ENCODE measurements at regions not wholly inside any gene's neighbourhood (a gene's known extent, or its start where the extent isn't known, plus 50 kb on each side); places are given as distances from the start of the nearest gene placed in this dataset.

GRCh38 chr9:19600538-19600937, 188.3 kb downstream of the SLC24A2 start:
- FAIRE-seq, result no peak
- DNase-seq (ENCODE audit: low spot score in 2 of 2), result no peak

DNA sequence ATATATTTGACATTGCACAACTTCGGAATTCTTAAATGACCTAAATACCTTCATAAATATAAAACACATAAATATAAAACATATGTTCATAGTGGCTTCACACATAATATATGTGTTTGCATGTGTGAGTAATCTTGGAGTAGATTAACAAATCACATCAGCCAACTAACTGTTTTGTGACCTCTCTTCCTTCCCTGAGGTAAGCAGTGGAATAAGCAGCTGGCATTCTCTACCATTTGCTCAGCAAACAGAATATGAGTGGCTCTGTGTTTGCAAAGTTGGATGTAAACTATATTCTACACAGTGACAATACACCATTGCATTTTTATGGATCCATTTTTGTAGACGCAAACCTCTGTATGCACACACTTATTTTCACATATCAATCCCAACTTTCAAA, 189.9 kb downstream of the ACER2 start:
- no peak for DNase-seq (ENCODE audit: low spot score in 2 of 2)
- FAIRE-seq, result peak; percentile 66

- DNase-seq (ENCODE audit: low spot score in 2 of 2) (no peak), FAIRE-seq (no peak)
Measured at GRCh38 chr9:19597176-19597575, 188.4 kb downstream of the ACER2 start.

- DNase-seq (ENCODE audit: low spot score in 2 of 2), result no peak
- no peak for FAIRE-seq
Measured at GRCh38 chr9:19595003-19595402, 186.2 kb downstream of the ACER2 start.

DNA sequence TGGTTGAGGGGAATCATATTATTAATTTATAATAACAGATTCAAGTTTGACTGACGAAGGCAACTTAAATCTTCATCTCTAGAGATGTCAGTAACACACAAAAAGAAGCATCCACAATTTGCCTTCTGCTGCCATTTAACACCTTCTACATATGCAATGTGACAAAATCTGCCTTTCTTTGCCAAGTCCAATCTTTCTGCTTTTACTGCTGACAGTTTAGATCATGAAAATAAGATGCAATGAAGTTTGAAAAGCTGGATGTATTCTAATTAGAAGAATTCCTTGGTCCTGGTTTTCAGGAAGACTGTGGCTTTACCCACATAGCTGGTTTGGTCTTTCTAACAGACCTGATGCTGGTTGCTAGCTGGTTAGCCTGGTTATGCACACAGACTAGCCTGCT, 178.9 kb downstream of the ACER2 start:
- FAIRE-seq, result no peak
- DNase-seq (ENCODE audit: low spot score in 2 of 2), result no peak

GRCh38 chr9:19583890-19584289, 175.1 kb downstream of the ACER2 start:
- no peak for DNase-seq (ENCODE audit: low spot score in 2 of 2)
- no peak for FAIRE-seq

- DNase-seq (ENCODE audit: low spot score in 2 of 2) (no peak), FAIRE-seq (no peak)
Measured at GRCh38 chr9:19577411-19577810, 168.6 kb downstream of the ACER2 start.

GRCh38 chr9:19568946-19569345, 160.1 kb downstream of the ACER2 start:
- FAIRE-seq (no peak), DNase-seq (ENCODE audit: low spot score in 2 of 2) (no peak)

DNA sequence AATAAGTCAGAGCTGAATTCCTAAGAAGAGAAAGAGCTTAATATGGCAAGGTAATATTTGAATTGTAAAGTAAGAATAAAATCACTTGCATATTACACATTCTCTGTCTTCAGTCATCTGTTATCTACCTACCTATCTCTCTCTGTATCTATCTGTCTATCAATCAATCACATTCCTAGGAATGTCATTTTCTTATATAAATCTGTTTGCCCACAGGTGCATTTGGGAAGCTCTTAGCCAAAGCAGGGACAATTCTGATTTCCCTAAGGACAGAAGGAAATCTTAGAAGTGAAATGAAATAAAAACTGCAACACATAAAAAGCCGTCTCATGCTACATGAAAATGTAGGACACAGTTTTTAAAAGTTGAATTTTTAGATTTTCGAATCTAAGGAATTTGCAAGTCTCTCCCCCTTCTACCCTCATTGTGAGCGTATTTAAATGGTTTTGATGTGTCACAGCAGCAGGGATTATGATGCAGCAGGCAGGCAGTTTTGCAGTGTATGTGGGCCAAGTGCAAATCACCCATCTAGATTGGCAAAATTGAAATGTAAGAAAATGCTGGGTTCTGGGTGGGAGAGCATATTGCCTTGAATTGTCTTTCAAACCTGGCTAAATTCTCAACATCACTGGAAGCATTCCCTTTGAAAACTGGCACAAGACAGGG, 155.7 kb downstream of the ACER2 start:
- DNase-seq (ENCODE audit: low spot score in 2 of 2) (no peak), FAIRE-seq (no peak)

GRCh38 chr9:19555214-19555613, 146.4 kb downstream of the ACER2 start:
- no peak for DNase-seq (ENCODE audit: low spot score in 2 of 2)
- no peak for FAIRE-seq

- DNase-seq (ENCODE audit: low spot score in 2 of 2) (no peak), FAIRE-seq (no peak)
Measured at GRCh38 chr9:19554529-19554928, 145.7 kb downstream of the ACER2 start.

- no peak for FAIRE-seq
- DNase-seq (ENCODE audit: low spot score in 2 of 2), result no peak
Measured at GRCh38 chr9:19553441-19553840, 144.6 kb downstream of the ACER2 start.

DNA sequence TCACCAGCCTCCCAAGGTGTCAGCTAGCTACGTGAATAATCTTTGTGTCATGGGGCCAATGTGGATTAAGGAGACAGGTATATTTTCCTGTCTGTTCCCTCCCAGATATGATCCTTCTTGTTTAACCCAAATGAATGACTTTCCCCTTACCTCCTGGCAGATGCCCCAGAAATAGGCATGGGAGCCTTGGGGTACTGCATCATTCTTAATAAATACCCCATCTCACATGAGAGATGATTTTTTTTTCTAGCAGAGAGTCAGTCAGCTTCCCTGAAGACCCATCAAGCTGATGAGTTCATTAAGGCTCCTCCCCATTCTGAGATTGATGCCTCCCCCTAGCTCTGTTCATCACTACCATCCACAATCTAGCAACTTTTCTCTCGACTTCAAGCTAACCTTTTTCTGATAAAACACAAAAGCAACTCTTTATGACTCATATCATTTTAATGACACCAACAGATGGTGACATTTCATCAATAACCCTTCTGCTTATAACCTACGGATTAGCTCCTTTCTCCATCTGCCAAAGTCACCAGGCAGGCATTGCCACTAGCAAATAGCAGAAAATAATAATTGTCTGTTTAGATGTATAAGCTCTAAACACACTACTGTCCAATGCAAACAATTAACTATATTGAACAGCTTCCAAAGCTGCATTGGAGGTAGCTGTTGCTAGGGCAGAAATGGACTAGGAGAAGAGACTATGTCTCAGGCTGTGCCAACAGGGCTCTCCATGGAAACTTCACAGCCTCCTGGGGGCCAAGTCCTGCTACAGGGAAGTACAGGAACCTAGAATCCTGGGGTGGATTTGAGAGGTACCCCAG, 143.7 kb downstream of the ACER2 start:
- DNase-seq (ENCODE audit: low spot score in 2 of 2) (no peak), FAIRE-seq (no peak)

DNA sequence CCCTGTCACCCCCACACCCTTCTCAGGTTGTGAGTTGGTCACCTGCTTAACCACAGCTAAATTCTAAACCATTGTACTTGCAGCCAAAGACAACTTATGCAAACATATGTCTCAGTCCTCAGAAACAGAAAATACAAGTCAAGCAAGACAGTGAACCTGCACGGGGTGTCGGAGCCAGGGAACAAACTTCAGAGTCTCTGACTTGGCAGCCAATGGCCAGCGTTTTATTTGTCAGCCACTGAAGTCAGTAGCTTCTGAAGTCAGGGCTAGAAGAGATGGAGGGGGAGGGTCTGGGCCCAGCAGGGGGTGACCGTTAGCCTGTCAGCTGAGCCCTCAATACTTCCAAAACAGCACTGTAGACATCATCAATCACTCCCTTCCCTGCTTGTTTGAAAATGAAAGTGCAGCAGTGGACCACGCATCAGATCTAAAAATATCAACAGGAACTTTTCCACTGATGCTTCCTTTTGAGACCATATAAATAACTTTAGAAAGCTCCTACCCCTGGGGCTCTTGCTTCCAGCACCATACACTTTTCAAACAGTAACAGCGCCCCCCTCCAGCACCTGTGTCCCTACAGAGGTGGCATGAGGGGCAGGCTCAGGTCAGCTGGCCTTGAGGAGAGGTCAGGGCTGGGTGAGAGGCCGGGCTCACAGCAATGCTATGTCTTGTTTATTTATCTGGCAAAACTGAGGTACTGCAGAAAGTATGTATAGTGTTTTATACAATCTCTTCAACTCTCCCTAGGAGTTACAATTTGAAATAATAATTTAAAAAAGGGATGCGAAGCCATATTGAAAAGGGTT, 142.5 kb downstream of the ACER2 start:
- no peak for DNase-seq (ENCODE audit: low spot score in 2 of 2)

DNA sequence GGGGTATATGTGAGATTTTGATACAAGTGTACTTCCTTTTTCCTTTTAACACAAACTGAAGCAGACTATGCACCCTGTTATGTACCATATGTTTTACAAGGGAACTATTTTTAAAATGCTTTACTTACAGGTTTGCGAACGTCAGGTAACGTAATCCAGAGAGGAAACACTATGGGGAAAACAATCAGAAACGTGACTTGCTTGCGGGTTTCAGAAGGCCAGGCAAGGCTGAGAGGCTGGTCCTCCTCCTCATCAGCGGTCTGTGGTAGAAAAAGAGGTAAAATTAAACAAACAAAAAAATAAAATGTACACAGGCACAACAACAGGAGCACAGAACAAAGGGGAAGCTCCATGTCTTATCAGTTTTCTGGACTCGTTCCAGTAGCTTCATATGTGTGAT, 141.2 kb downstream of the ACER2 start:
- FAIRE-seq, result no peak
- DNase-seq (ENCODE audit: low spot score in 2 of 2), result no peak

More for the DNA sequence above, 142.5 kb downstream of the ACER2 start:
- no peak for FAIRE-seq

GRCh38 chr9:19533373-19533772, 124.6 kb downstream of the ACER2 start:
- FAIRE-seq, result no peak
- DNase-seq (ENCODE audit: low spot score in 2 of 2), result no peak

DNA sequence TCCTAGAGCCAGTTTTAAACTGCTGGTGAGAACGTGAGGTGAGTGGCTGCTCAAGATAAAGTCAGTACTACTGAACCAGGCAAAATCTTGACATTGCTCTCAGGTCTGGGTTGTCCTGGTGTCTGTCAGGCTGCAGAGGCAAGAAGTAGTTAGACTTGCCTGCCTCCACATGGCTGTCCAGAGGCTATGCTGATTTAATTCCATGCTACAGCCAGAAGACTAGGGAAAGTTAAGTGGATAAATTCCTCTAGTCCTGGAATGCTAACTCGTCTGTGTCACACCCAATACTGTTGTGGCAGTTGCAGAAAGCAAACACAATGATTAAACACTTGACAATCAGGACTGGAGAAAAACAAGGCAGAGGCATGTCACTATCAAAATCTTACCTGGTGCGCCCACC, 118.9 kb downstream of the ACER2 start:
- DNase-seq (ENCODE audit: low spot score in 2 of 2) (no peak), FAIRE-seq (no peak)

GRCh38 chr9:19522558-19522957, 113.7 kb downstream of the ACER2 start:
- no peak for DNase-seq (ENCODE audit: low spot score in 2 of 2)
- FAIRE-seq, result no peak

GRCh38 chr9:19521205-19521604, 112.4 kb downstream of the ACER2 start:
- FAIRE-seq (no peak), DNase-seq (ENCODE audit: low spot score in 2 of 2) (no peak)

DNA sequence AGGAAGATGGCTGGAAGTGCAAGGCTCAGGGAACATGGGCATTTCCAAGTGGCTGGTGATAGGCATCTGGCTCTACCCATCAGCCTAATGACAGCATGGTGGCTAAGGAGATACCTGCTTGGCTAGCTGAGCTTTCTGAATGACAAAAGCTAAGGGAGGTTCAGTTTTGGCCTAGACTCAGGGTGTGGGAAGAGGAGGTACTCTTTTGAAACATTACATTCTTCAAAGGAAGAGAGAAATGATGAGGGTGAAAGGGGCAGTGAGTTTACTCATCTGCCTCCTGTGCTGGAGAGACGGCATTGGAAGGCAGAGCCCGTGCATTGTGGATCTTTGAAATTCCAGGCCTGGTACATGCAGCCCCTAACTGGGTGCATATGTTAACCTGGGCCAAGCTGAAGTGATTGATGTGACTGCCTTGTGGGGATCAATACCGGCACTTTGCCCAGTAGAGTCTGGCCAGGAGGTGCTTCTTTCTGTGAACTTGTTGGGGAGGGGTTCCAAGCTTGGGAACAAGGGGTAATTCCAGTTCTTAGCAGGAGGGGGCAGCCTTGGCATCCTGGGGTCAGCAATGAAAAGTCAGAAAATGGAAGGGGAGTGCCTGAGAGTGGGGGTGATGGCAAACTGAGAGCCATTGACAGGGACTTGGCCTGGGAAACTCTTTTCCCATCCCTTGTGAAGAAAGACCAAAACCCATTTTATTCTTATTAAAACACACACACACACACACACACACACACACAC, 108.6 kb downstream of the ACER2 start:
- no peak for DNase-seq (ENCODE audit: low spot score in 2 of 2)
- no peak for FAIRE-seq

- FAIRE-seq (no peak), DNase-seq (ENCODE audit: low spot score in 2 of 2) (no peak)
Measured at GRCh38 chr9:19516348-19516747, 107.5 kb downstream of the ACER2 start.
